ENCODE measurements at regions not wholly inside any gene's neighbourhood (a gene's known extent, or its start where the extent isn't known, plus 50 kb on each side); places are given as distances from the start of the nearest gene placed in this dataset.

GRCh38 chr1:213669512-213669911 lies 318.3 kb upstream of the PROX1 start:
- Histone ChIP-seq H3K36me3 (ENCODE audit: insufficient read depth) (no peaks in the 10 kb centered on the region), H4K20me1 (ENCODE audit: insufficient read depth) (no peaks in the 10 kb centered on the region), H3K4me2 (no peak overlapping the region), H3K9ac (no peak overlapping the region), H3K4me1 (ENCODE audit: low read depth, poor library complexity, severe bottlenecking) (no peaks in the 10 kb centered on the region), H3K27ac (no peak overlapping the region), H3K79me2 (ENCODE audit: insufficient read depth, low read depth) (no peaks in the 10 kb centered on the region), H3K27me3 (ENCODE audit: insufficient read depth, low read depth) (no peaks in the 10 kb centered on the region), H2AFZ (ENCODE audit: low read depth) (no peak overlapping the region), H3K4me3 (IDR thresholded peaks at IDR 0.05; ENCODE audit: insufficient read depth, low read depth, low read length) (no peak overlapping the region)
- no peak for TF ChIP-seq CTCF (conservative IDR thresholded peaks at IDR 0.05; ENCODE audit: low read depth, low read length)

GRCh38 chr1:213669964-213670691 lies 317.6 kb upstream of the PROX1 start:
- Histone ChIP-seq H2AFZ (ENCODE audit: low read depth) (no peak overlapping the region), H3K9ac (no peak overlapping the region), H3K36me3 (ENCODE audit: insufficient read depth) (no peaks in the 10 kb centered on the region), H3K4me1 (ENCODE audit: low read depth, poor library complexity, severe bottlenecking) (no peaks in the 10 kb centered on the region), H4K20me1 (ENCODE audit: insufficient read depth) (no peaks in the 10 kb centered on the region), H3K4me2 (no peak overlapping the region), H3K27me3 (ENCODE audit: insufficient read depth, low read depth) (no peaks in the 10 kb centered on the region), H3K79me2 (ENCODE audit: insufficient read depth, low read depth) (no peaks in the 10 kb centered on the region), H3K4me3 (IDR thresholded peaks at IDR 0.05; ENCODE audit: insufficient read depth, low read depth, low read length) (no peak overlapping the region), H3K27ac (no peak overlapping the region)
- no peak for TF ChIP-seq CTCF (conservative IDR thresholded peaks at IDR 0.05; ENCODE audit: low read depth, low read length)

- H3K79me2 ChIP-seq (ENCODE audit: insufficient read depth, low read depth) = no peaks in the 10 kb centered on the region
- H3K36me3 ChIP-seq (ENCODE audit: insufficient read depth) = no peaks in the 10 kb centered on the region
- no peak for TF ChIP-seq CTCF (conservative IDR thresholded peaks at IDR 0.05; ENCODE audit: low read depth, low read length)
- H3K4me2 ChIP-seq = no peak overlapping the region
- no peaks in the 10 kb centered on the region for H3K27me3 ChIP-seq (ENCODE audit: insufficient read depth, low read depth)
- no peak overlapping the region for H3K27ac ChIP-seq
- H2AFZ ChIP-seq (ENCODE audit: low read depth) = no peak overlapping the region
- no peak overlapping the region for H3K4me3 ChIP-seq (IDR thresholded peaks at IDR 0.05; ENCODE audit: insufficient read depth, low read depth, low read length)
- H3K9ac ChIP-seq = no peak overlapping the region
- no peaks in the 10 kb centered on the region for H3K4me1 ChIP-seq (ENCODE audit: low read depth, poor library complexity, severe bottlenecking)
- no peaks in the 10 kb centered on the region for H4K20me1 ChIP-seq (ENCODE audit: insufficient read depth)
These were observed 317.1 kb upstream of the PROX1 start for GRCh38 chr1:213670692-213671023.

- no peak overlapping the region for H3K27ac ChIP-seq
- no peak overlapping the region for H3K4me3 ChIP-seq (IDR thresholded peaks at IDR 0.05; ENCODE audit: insufficient read depth, low read depth, low read length)
- H3K4me1 ChIP-seq (ENCODE audit: low read depth, poor library complexity, severe bottlenecking) = no peaks in the 10 kb centered on the region
- H3K4me2 ChIP-seq = no peak overlapping the region
- no peak overlapping the region for H2AFZ ChIP-seq (ENCODE audit: low read depth)
- no peaks in the 10 kb centered on the region for H3K36me3 ChIP-seq (ENCODE audit: insufficient read depth)
- TF ChIP-seq CTCF (conservative IDR thresholded peaks at IDR 0.05; ENCODE audit: low read depth, low read length) = no peak
- no peak overlapping the region for H3K9ac ChIP-seq
- no peaks in the 10 kb centered on the region for H3K27me3 ChIP-seq (ENCODE audit: insufficient read depth, low read depth)
- no peaks in the 10 kb centered on the region for H3K79me2 ChIP-seq (ENCODE audit: insufficient read depth, low read depth)
- H4K20me1 ChIP-seq (ENCODE audit: insufficient read depth) = no peaks in the 10 kb centered on the region
These were observed 312.7 kb upstream of the PROX1 start for GRCh38 chr1:213675043-213675442.

All from KMS-11 (cell line).